Liver (tissue), 3 donors: ENCODE measurements at regions not wholly inside any gene's neighbourhood (a gene's known extent, or its start where the extent isn't known, plus 50 kb on each side); places are given as distances from the start of the nearest gene placed in this dataset.

Experiments
- CTCF ChIP-seq: fragments of 150-350 bp; IDR thresholded peaks from 2 replicates; pipeline ENCODE4 v1.5.1; 2017; ENCODE audit warnings: improper control_type of control experiment, low read depth, low read length; ENCODE audit not compliant: missing input control
- JUND ChIP-seq, 2 donors: IDR thresholded peaks; 2 replicates each; pipeline ENCODE4 v1.6.1; 2016; ENCODE audit warnings: antibody characterized with exemption in 2 of 2
- donor health status: healthy.
- donor health status: healthy.

- no peak for TF ChIP-seq CTCF
- TF ChIP-seq JUND (IDR thresholded peaks at IDR 0.05), result no peak
These were observed 345.8 kb downstream of the KLF5 start for GRCh38 chr13:73404581-73404980.
